ENCODE measurements at regions not wholly inside any gene's neighbourhood (a gene's known extent, or its start where the extent isn't known, plus 50 kb on each side); places are given as distances from the start of the nearest gene placed in this dataset.
"Not testable (repeated sequence)": the region's sequence is repeated elsewhere in the genome, so short reads cannot be mapped to it uniquely, and the experiment has no call there.

DNA sequence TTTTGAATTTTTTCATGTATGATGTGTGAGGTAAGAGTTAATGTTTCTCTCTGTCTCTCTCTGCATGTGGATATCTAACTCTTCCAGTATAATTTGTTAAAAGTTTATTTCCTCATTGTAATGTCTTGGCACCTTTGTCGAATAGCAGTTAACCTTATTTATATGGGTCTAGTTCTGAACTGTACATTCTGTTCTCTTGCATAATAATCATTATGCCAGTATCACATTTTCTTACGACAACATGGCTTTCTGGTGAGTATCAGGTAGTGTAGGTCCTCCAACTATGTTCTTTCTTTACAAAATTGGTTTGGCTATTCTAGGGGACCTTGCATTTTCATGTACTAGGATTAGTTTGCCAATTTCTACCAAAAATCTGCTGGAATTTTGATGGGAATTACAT is 337.0 kb upstream of the FZD8 start:
- Histone ChIP-seq H3K27me3 (ENCODE audit: insufficient read depth, low read depth) (no peaks in the 10 kb centered on the region), H3K4me1 (ENCODE audit: low read depth, poor library complexity, severe bottlenecking) (no peaks in the 10 kb centered on the region), H2AFZ (ENCODE audit: low read depth) (no peak overlapping the region), H3K4me3 (IDR thresholded peaks at IDR 0.05; ENCODE audit: insufficient read depth, low read depth, low read length) (no peak overlapping the region), H3K79me2 (ENCODE audit: insufficient read depth, low read depth) (no peaks in the 10 kb centered on the region), H3K36me3 (ENCODE audit: insufficient read depth) (no peaks in the 10 kb centered on the region; the same call in 1 of the 2 replicates), H3K9ac (no peak overlapping the region), H4K20me1 (ENCODE audit: insufficient read depth) (no peaks in the 10 kb centered on the region), H3K4me2 (no peak overlapping the region), H3K27ac (no peak overlapping the region)
- TF ChIP-seq, protein P1, sequence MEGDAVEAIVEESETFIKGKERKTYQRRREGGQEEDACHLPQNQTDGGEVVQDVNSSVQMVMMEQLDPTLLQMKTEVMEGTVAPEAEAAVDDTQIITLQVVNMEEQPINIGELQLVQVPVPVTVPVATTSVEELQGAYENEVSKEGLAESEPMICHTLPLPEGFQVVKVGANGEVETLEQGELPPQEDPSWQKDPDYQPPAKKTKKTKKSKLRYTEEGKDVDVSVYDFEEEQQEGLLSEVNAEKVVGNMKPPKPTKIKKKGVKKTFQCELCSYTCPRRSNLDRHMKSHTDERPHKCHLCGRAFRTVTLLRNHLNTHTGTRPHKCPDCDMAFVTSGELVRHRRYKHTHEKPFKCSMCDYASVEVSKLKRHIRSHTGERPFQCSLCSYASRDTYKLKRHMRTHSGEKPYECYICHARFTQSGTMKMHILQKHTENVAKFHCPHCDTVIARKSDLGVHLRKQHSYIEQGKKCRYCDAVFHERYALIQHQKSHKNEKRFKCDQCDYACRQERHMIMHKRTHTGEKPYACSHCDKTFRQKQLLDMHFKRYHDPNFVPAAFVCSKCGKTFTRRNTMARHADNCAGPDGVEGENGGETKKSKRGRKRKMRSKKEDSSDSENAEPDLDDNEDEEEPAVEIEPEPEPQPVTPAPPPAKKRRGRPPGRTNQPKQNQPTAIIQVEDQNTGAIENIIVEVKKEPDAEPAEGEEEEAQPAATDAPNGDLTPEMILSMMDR (conservative IDR thresholded peaks at IDR 0.05; ENCODE audit: low read depth, low read length): no peak

DNA sequence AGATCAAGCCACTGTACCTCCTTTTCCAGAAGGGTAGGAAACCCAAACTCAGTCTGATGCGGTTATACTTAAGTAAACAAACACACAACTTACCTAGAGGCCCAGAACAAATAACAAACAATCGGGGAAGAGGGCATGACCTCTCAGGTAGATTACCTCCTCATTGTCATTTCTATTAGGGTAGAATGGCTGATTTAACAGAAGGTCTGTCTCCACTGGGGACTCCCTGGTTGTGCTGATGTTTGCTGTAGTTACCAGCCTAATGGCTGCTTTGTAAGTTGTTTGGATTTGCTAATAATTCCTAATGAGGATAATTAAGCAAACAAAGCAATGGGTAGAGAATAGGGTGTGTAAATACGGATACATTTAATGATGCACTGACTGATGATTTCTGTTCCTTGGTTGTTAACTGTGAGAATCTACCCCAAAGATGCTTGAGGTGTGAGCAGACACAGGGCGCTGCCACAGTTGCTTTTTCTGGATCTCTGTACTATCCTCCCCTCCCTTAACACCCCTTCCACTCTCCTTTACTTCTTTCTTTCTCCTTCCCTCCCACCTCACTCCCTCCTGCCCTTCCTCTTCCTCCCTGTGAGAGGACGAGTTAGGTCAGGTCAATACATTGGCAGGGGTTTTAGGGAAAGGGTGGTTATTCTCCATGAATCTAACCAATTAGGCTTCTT is 332.0 kb upstream of the FZD8 start:
- H3K9ac ChIP-seq; H3K27ac ChIP-seq; H3K27me3 ChIP-seq (ENCODE audit: insufficient read depth, low read depth); H3K4me3 ChIP-seq (IDR thresholded peaks at IDR 0.05; ENCODE audit: insufficient read depth, low read depth, low read length); H3K4me1 ChIP-seq (ENCODE audit: low read depth, poor library complexity, severe bottlenecking); H3K79me2 ChIP-seq (ENCODE audit: insufficient read depth, low read depth); H3K36me3 ChIP-seq (ENCODE audit: insufficient read depth); H3K4me2 ChIP-seq; H2AFZ ChIP-seq (ENCODE audit: low read depth); H4K20me1 ChIP-seq (ENCODE audit: insufficient read depth): not testable (repeated sequence)

DNA sequence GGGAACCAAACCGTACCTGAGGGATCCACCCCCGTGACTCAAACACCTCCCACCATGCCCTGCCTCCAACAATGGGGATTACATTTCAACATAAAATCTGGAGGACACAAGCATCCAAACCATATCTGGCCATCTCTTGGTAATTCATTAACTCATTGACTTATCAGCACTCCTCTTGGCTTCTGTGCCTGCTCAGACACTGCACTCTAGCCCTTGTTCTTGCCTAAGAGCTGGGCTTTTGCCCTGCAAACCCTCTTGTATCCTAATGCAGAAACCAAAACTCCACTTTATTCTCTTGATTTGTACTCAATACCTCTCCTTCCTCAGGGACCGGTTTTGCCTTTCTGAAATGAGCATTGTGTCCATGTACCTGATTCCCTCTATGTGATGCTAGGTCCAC is 330.2 kb upstream of the FZD8 start:
- Histone ChIP-seq H3K9ac (no peak overlapping the region), H3K4me1 (ENCODE audit: low read depth, poor library complexity, severe bottlenecking) (no peaks in the 10 kb centered on the region), H3K79me2 (ENCODE audit: insufficient read depth, low read depth) (no peaks in the 10 kb centered on the region), H2AFZ (ENCODE audit: low read depth) (no peak overlapping the region), H3K4me3 (IDR thresholded peaks at IDR 0.05; ENCODE audit: insufficient read depth, low read depth, low read length) (no peak overlapping the region), H4K20me1 (ENCODE audit: insufficient read depth) (no peaks in the 10 kb centered on the region), H3K36me3 (ENCODE audit: insufficient read depth) (no peaks in the 10 kb centered on the region), H3K4me2 (no peak overlapping the region), H3K27ac (no peak overlapping the region), H3K27me3 (ENCODE audit: insufficient read depth, low read depth) (no peaks in the 10 kb centered on the region)
- TF ChIP-seq, protein P1 (conservative IDR thresholded peaks at IDR 0.05; ENCODE audit: low read depth, low read length): no peak

DNA sequence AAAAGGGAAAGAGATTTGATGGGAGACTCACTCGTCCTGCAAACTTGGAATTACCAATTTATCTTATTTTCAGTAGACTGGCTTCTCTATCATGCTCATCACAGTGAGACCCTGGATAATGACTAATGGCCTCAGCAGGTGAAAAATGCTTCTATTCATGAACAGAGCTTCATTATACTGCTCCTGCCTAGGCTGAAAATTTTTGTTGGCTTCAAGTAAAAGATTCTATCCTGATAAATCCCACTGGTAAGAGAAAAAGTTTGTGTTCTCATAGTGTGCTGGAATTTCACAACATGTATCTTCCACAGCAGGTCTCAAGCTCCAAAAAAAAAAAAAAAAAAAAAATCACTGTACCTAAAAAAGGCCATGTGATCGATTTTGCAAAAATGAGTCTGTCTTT is 329.3 kb upstream of the FZD8 start:
- H3K4me3 ChIP-seq (IDR thresholded peaks at IDR 0.05; ENCODE audit: insufficient read depth, low read depth, low read length): no peak overlapping the region
- H3K36me3 ChIP-seq (ENCODE audit: insufficient read depth): no peaks in the 10 kb centered on the region
- no peaks in the 10 kb centered on the region for H3K27me3 ChIP-seq (ENCODE audit: insufficient read depth, low read depth)
- H3K4me2 ChIP-seq: no peak overlapping the region
- no peak overlapping the region for H3K9ac ChIP-seq
- H3K27ac ChIP-seq: no peak overlapping the region
- no peak overlapping the region for H2AFZ ChIP-seq (ENCODE audit: low read depth)
- H4K20me1 ChIP-seq (ENCODE audit: insufficient read depth): no peaks in the 10 kb centered on the region
- TF ChIP-seq, protein P1 (conservative IDR thresholded peaks at IDR 0.05; ENCODE audit: low read depth, low read length): no peak
- H3K79me2 ChIP-seq (ENCODE audit: insufficient read depth, low read depth): no peaks in the 10 kb centered on the region
- H3K4me1 ChIP-seq (ENCODE audit: low read depth, poor library complexity, severe bottlenecking): no peaks in the 10 kb centered on the region

DNA sequence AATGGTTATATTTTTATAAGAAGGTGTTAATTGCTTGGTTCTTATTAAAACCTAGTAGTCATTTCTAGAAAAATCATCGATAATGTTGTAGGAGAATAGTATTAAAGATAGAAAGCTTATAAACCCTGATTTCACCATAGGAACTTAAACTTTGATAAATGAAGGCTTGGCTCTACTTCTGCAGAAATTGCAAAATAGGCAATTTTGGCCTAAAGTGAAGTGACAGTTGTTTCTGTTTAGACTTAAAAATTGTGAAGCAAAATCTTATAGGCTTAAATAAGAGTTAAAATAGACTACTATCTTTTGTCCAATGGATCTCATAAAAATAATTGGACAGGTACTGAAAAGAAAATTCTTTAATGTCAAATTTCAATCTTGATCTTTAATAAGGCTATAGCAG is 321.6 kb upstream of the FZD8 start:
- Histone ChIP-seq H4K20me1 (ENCODE audit: insufficient read depth) (no peaks in the 10 kb centered on the region), H3K9ac (no peak overlapping the region), H3K79me2 (ENCODE audit: insufficient read depth, low read depth) (no peaks in the 10 kb centered on the region), H3K27me3 (ENCODE audit: insufficient read depth, low read depth) (no peaks in the 10 kb centered on the region), H3K4me3 (IDR thresholded peaks at IDR 0.05; ENCODE audit: insufficient read depth, low read depth, low read length) (no peak overlapping the region), H3K4me2 (no peak overlapping the region), H3K36me3 (ENCODE audit: insufficient read depth) (no peaks in the 10 kb centered on the region), H3K4me1 (ENCODE audit: low read depth, poor library complexity, severe bottlenecking) (no peaks in the 10 kb centered on the region), H3K27ac (no peak overlapping the region), H2AFZ (ENCODE audit: low read depth) (no peak overlapping the region)
- TF ChIP-seq, protein P1 (conservative IDR thresholded peaks at IDR 0.05; ENCODE audit: low read depth, low read length): no peak

All from KMS-11 (cell line).